Left ventricle myocardium inferior (tissue), 1 donor: ENCODE measurements at regions not wholly inside any gene's neighbourhood (a gene's known extent, or its start where the extent isn't known, plus 50 kb on each side); places are given as distances from the start of the nearest gene placed in this dataset.

ENCODE experiments used
- DNase-seq: peaks from one replicate; pipeline ENCODE4 v3.0.0-alpha.2; 2020
- H3K27ac ChIP-seq: fragments of 200-600 bp; replicated peaks from 2 replicates; pipeline ENCODE4 v1.8.0; 2021
- H3K27me3 ChIP-seq: fragments of 200-600 bp; 2 replicates; pipeline ENCODE4 v1.8.0; 2021; ENCODE audit warnings: low read depth
- H3K36me3 ChIP-seq: fragments of 200-600 bp; 2 replicates; pipeline ENCODE4 v1.8.0; 2021
- H3K4me1 ChIP-seq: fragments of 200-600 bp; 2 replicates; pipeline ENCODE4 v1.8.0; 2021
- H3K4me3 ChIP-seq: fragments of 200-600 bp; 2 replicates; pipeline ENCODE4 v1.8.0; 2021; ENCODE audit warnings: mild to moderate bottlenecking, moderate library complexity
- H3K9me3 ChIP-seq: fragments of 200-600 bp; replicated peaks from 2 replicates; pipeline ENCODE4 v1.8.0; 2021
- CTCF ChIP-seq: fragments of 200-600 bp; IDR thresholded peaks from 2 replicates; pipeline ENCODE4 v1.8.0; 2021; ENCODE audit warnings: antibody characterized with exemption, mild to moderate bottlenecking, borderline replicate concordance
- intact Hi-C: fragments of 100-400 bp; cut with micrococcal nuclease; formaldehyde crosslinking; loops from one replicate; pipeline ENCODE4 v1.11.0; 2022
- donor health status: DM: no; HTN: yes; CAD: no; lungs with severe emphysema.

- H3K36me3 ChIP-seq = no peaks in the 10 kb centered on the region
- no peaks in the 10 kb centered on the region for H3K27me3 ChIP-seq
- TF ChIP-seq CTCF = no peak
- intact Hi-C loops = no loop called here
- DNase-seq = no peak
- H3K4me3 ChIP-seq = no peak overlapping the region
- no peaks in the 10 kb centered on the region for H3K9me3 ChIP-seq
- H3K4me1 ChIP-seq = peaks cover 9% of the 10 kb centered on the region
- H3K27ac ChIP-seq = no peak overlapping the region
Observed at GRCh38 chr2:19722531-19722971, 179.2 kb downstream of the TTC32 start.

GRCh38 chr2:19720306-19720705 lies 181.5 kb downstream of the TTC32 start:
- TF ChIP-seq CTCF = no peak
- Histone ChIP-seq H3K27me3 (no peaks in the 10 kb centered on the region), H3K9me3 (no peaks in the 10 kb centered on the region), H3K27ac (no peak overlapping the region), H3K4me3 (no peak overlapping the region), H3K36me3 (no peaks in the 10 kb centered on the region), H3K4me1 (peaks cover 9% of the 10 kb centered on the region)
- DNase-seq = no peak
- intact Hi-C loops = no loop called here

- H3K36me3 ChIP-seq = no peaks in the 10 kb centered on the region
- H3K9me3 ChIP-seq = no peaks in the 10 kb centered on the region
- H3K27ac ChIP-seq = no peak overlapping the region
- TF ChIP-seq CTCF = no peak
- no peaks in the 10 kb centered on the region for H3K27me3 ChIP-seq
- no peak overlapping the region for H3K4me3 ChIP-seq
- intact Hi-C loops = no loop called here
- peaks cover 9% of the 10 kb centered on the region for H3K4me1 ChIP-seq
- DNase-seq = no peak
Observed at GRCh38 chr2:19719540-19719939, 182.2 kb downstream of the TTC32 start.

GRCh38 chr2:19717446-19717845 lies 184.3 kb downstream of the TTC32 start:
- intact Hi-C loops = no loop called here
- H3K9me3 ChIP-seq = peaks cover 4% of the 10 kb centered on the region
- no peak overlapping the region for H3K4me3 ChIP-seq
- H3K4me1 ChIP-seq = peaks cover 1% of the 10 kb centered on the region
- no peaks in the 10 kb centered on the region for H3K36me3 ChIP-seq
- no peaks in the 10 kb centered on the region for H3K27me3 ChIP-seq
- no peak for TF ChIP-seq CTCF
- no peak for DNase-seq
- no peak overlapping the region for H3K27ac ChIP-seq

GRCh38 chr2:19714926-19715325 lies 186.9 kb downstream of the TTC32 start:
- H3K27ac ChIP-seq = no peak overlapping the region
- peaks cover 4% of the 10 kb centered on the region for H3K9me3 ChIP-seq
- no peaks in the 10 kb centered on the region for H3K36me3 ChIP-seq
- intact Hi-C loops = no loop called here
- H3K27me3 ChIP-seq = no peaks in the 10 kb centered on the region
- no peak overlapping the region for H3K4me3 ChIP-seq
- no peak for DNase-seq
- no peak for TF ChIP-seq CTCF
- H3K4me1 ChIP-seq = peaks cover 23% of the 10 kb centered on the region

- Histone ChIP-seq H3K9me3 (peaks cover 4% of the 10 kb centered on the region), H3K36me3 (no peaks in the 10 kb centered on the region), H3K4me1 (peaks cover 25% of the 10 kb centered on the region), H3K4me3 (no peak overlapping the region), H3K27me3 (no peaks in the 10 kb centered on the region), H3K27ac (no peak overlapping the region)
- TF ChIP-seq CTCF = no peak
- intact Hi-C loops = no loop called here
- no peak for DNase-seq
Observed at GRCh38 chr2:19712850-19713249, 188.9 kb downstream of the TTC32 start.
